Fibroblast of peridontal ligament (primary cell): ENCODE measurements at regions not wholly inside any gene's neighbourhood (a gene's known extent, or its start where the extent isn't known, plus 50 kb on each side); places are given as distances from the start of the nearest gene placed in this dataset.
"Not testable (repeated sequence)": the region's sequence is repeated elsewhere in the genome, so short reads cannot be mapped to it uniquely, and the experiment has no call there.

Source experiments
- DNase-seq: peaks from one replicate; pipeline ENCODE4 v3.0.0-alpha.2; 2010; ENCODE audit errors: extremely low read depth

- DNase-seq = no peak
Observed at GRCh38 chr15:98326804-98327203, 321.5 kb upstream of the IGF1R start.

GRCh38 chr15:98330258-98330657 is 318.1 kb upstream of the IGF1R start:
- no peak for DNase-seq

- no peak for DNase-seq
Observed at GRCh38 chr15:98330692-98331435, 317.5 kb upstream of the IGF1R start.

GRCh38 chr15:98331676-98332075 is 316.7 kb upstream of the IGF1R start:
- no peak for DNase-seq

- no peak for DNase-seq
Observed at GRCh38 chr15:98333251-98333650, 315.1 kb upstream of the IGF1R start.

- no peak for DNase-seq
Observed at GRCh38 chr15:98342911-98343310, 305.4 kb upstream of the IGF1R start.

- DNase-seq = no peak
Observed at GRCh38 chr15:98344591-98344990, 303.7 kb upstream of the IGF1R start.

- DNase-seq = no peak
Observed at GRCh38 chr15:98347001-98347400, 301.3 kb upstream of the IGF1R start.

- no peak for DNase-seq
Observed at GRCh38 chr15:98347866-98348265, 300.5 kb upstream of the IGF1R start.

GRCh38 chr15:98350276-98350675 is 298.1 kb upstream of the IGF1R start:
- DNase-seq = no peak

GRCh38 chr15:98358274-98358673 is 290.1 kb upstream of the IGF1R start:
- DNase-seq = not testable (repeated sequence)

GRCh38 chr15:98358971-98359370 is 289.4 kb upstream of the IGF1R start:
- no peak for DNase-seq

- DNase-seq = no peak
Observed at GRCh38 chr15:98363416-98363815, 284.9 kb upstream of the IGF1R start.

GRCh38 chr15:98363955-98364354 is 284.4 kb upstream of the IGF1R start:
- no peak for DNase-seq

GRCh38 chr15:98369081-98369716 is 279.1 kb upstream of the IGF1R start:
- no peak for DNase-seq

GRCh38 chr15:98375513-98376340 is 272.6 kb upstream of the IGF1R start:
- DNase-seq = no peak

- no peak for DNase-seq
Observed at GRCh38 chr15:98380721-98381120, 267.6 kb upstream of the IGF1R start.

GRCh38 chr15:98381446-98381845 is 266.9 kb upstream of the IGF1R start:
- DNase-seq = no peak

- no peak for DNase-seq
Observed at GRCh38 chr15:98382139-98382538, 266.2 kb upstream of the IGF1R start.

- no peak for DNase-seq
Observed at GRCh38 chr15:98383571-98383970, 264.8 kb upstream of the IGF1R start.

GRCh38 chr15:98384328-98385029 is 263.9 kb upstream of the IGF1R start:
- no peak for DNase-seq

- DNase-seq = no peak
Observed at GRCh38 chr15:98385752-98386381, 262.5 kb upstream of the IGF1R start.
